ENCODE measurements at regions not wholly inside any gene's neighbourhood (a gene's known extent, or its start where the extent isn't known, plus 50 kb on each side); places are given as distances from the start of the nearest gene placed in this dataset.
"Not testable (repeated sequence)": the region's sequence is repeated elsewhere in the genome, so short reads cannot be mapped to it uniquely, and the experiment has no call there.

- no peak for DNase-seq
These were observed 213.9 kb downstream of the TBX5 start for GRCh38 chr12:114192013-114192412.

GRCh38 chr12:114191581-114191980 is 214.4 kb downstream of the TBX5 start:
- DNase-seq, result no peak

DNA sequence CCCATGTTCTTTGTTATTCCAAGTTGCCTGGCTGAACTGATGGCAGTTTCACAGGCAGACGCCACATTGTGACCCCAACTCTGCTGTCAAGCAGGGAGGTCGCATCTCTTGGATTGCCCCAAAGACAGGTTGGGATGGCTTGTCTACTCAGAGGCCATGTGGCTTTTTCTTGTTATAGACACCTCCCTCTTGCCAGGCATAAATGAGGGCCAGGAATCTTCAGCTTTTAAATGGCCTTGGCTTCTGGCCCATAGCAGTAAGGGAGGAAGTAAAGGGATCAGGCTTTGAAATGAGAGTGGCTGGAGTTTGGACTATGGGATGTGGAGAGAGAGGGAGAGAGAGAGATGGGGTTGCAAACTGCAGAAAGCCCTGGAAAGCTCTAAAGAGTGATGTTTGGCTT is 215.0 kb downstream of the TBX5 start:
- DNase-seq, result no peak

GRCh38 chr12:114189266-114189665 is 216.7 kb downstream of the TBX5 start:
- no peak for DNase-seq

DNA sequence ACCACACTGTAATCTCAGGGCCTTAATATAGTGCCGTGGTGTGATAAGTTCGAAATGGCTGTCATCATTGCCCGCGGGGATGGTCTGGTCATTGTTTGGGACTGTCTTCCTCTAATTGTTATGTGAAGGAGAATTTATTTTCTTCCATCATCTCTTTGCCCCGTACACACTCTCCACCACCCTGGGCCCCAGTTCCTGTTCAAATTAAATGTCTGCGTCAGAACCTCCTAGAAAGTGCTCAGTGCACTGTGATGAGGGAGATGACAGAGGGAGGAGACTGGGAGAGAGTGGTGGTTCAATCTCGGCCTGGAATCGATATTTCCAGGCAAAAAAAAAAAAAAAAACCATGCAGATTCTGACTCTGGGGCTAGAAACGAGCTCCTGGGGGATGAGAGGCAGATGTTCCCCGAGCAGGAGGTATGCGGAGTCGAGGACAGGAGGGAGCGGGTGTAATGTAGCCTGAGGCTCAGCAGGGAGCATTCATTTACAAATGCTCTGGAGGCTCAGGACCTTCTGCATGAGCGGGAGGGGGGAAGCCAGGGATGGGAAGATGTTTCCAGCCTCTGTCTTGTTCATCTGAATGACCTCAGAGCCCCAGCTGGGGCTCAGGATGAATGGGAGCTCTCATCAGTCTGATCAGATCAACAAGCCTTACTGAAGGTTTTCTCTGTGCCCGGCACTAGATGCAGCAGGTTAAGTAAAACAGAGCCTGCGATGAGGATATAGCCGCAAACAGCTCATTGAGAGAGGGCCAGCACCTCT is 219.5 kb downstream of the TBX5 start:
- DNase-seq, result no peak

DNA sequence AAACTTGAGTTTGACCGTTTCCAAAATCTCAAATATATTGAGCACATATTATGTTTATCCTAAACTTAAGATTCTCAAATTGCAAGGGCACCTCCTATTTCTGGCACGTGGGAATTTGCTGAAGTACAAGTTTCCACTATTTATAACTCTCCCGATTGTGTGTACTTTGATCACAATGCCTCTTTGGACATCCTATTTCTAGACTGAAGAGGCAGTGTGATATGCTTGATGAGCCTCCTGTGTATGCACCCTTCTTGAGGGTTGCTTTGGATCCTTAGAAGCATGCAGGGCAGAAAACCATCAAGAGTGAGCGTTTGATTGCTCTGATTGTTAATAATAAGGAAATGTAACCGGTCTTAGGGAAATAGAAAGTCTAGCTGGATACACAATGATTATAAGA is 218.9 kb upstream of the RBM19 start:
- DNase-seq, result no peak

- DNase-seq, result no peak
These were observed 208.2 kb upstream of the RBM19 start for GRCh38 chr12:114174326-114174725.

GRCh38 chr12:114172135-114172534 is 206.0 kb upstream of the RBM19 start:
- no peak for DNase-seq

DNA sequence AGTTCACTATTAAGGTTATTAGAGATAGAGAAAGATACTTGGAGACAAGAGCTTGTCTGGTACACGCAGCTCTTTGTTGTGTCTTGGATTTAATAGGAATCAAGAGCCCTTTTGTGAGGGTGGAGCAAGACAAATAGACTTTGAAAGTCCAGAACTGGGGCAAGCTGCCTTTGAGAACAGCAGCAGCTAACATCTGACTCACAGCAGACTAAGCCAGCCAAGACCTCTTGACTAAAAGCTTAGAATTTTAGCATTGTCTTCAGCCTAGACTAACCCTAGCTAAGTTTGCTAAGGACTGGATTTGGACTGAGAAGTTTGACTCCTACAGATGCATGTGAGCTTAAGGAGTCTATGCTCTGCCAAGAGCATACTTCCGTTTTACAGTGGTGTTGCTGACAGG is 201.9 kb upstream of the RBM19 start:
- no peak for DNase-seq

- peak; percentile 7 for DNase-seq
These were observed 201.3 kb upstream of the RBM19 start for GRCh38 chr12:114167431-114167830.

DNA sequence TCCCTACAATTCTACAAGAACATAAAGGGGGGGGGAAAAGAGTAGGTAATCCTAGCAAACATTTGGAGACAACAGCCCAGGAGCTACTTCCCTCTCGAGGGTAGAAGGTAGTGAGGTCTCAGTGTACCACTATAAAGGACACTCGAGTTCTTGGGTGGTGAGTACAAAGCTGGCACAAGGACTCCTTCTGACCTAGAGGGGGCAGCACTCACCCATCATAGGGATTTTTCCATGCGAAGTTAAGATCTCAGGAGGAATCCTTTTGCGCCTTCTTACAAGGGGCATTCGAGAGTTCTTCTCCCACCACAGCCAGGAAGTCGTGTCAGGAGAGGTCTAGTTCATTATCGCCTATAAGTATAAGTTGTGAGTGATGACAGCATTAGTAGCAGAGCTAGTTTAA is 200.2 kb upstream of the RBM19 start:
- DNase-seq, result peak; percentile 6

- DNase-seq, result no peak
These were observed 199.8 kb upstream of the RBM19 start for GRCh38 chr12:114165921-114166320.

GRCh38 chr12:114164351-114164750 is 198.2 kb upstream of the RBM19 start:
- no peak for DNase-seq

DNA sequence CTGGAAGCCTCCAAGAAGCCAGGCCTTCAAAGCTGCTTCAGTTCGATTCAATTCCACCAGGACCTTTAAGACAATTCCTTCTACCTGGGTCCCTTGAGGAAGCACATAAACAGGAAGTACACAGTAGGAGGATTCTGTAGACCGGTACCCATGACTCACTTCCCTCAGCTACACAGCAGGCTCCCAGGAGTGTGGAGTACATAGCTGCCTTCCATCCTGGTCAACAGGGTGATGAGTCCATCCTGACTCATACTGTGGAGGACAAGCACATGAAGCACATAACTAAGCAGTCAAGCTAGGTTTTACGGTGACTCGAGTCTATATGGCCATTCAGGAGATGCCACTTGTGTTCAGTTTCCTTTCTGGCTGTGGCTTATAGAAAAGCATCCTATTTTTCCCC is 197.6 kb upstream of the RBM19 start:
- peak; percentile 61 for DNase-seq

GRCh38 chr12:114160445-114160844 is 194.3 kb upstream of the RBM19 start:
- DNase-seq, result no peak

GRCh38 chr12:114152890-114153289 is 186.8 kb upstream of the RBM19 start:
- DNase-seq, result no peak

- DNase-seq, result no peak
These were observed 185.9 kb upstream of the RBM19 start for GRCh38 chr12:114152066-114152465.

GRCh38 chr12:114150584-114150983 is 184.5 kb upstream of the RBM19 start:
- DNase-seq, result not testable (repeated sequence)

DNA sequence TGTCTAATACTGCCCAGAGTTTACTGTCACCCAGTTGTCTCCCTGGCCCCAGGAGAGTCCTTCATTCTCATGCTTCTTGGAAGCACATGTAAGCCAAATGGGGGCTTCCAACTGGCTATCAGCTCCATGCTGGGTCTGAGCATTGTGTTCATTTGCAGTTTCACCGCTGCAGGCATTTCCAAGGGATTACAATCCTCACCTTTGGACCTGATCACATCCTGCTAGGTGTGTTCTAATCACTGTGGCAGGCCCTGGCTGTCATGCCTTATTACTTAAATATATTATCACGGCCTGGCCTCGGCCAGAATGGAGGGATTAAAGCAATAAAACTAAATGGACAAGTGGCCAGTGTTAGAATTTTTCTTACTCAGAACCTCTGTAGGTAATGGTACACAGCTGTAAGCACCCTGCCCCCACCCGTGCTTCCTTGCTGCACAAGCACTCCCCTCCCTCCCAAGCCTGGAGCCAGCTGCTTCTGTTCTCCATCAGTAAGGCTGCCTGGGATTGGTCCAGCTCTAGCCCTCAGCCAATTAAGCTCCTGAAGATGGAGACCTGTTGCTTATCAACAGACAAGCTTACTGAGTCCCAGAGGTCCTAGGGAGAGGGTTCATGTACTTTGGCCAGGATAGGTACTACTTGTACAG is 175.9 kb upstream of the RBM19 start:
- DNase-seq, result no peak

- DNase-seq, result no peak
These were observed 174.5 kb upstream of the RBM19 start for GRCh38 chr12:114140576-114140975.

GRCh38 chr12:114136631-114137030 is 170.5 kb upstream of the RBM19 start:
- no peak for DNase-seq

GRCh38 chr12:114134922-114135321 is 168.8 kb upstream of the RBM19 start:
- no peak for DNase-seq

DNA sequence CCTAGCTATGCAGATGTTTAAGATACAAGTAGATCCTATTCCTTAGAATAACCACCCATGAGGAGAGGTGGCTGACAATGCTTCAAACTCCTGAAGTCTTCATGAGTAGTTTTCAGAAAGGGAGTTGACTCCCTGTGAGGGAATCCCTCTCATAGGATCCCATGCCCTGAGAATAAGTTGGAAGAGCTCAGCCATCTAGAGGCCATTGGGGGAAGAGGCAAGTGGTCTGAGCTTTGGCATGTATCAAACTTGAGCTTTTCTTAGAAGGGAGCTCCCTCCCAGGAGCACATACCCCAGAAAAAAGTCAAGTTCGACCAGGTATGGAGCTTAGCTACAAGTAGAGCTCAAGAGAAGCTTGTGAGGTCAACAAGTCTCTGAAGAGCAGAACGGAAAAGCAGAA is 165.7 kb upstream of the RBM19 start:
- DNase-seq, result no peak

GRCh38 chr12:114123108-114123507 is 157.0 kb upstream of the RBM19 start:
- no peak for DNase-seq

DNA sequence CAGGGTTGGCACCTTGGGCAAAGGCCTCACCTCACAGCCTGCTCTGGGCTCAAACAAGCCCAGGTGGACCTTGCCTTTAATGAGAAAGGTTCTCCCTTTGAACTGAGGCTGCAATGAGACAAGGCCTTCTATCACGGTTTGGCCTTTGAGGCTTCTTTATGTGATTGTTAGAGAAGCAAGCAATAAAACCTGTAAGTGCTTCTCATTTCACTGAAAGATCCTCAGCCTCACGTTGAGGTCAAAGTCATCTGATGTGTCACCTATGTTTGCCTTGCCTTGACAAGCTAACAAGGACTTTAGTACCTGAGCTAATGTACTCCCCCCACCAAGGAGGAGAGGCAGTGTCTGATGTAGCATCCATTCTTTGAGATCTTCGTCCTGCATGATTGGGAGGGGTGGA is 155.9 kb upstream of the RBM19 start:
- no peak for DNase-seq

Data from fibroblast of skin of scalp (primary cell).